Cardiac septum (tissue), 1 donor: ENCODE measurements at regions not wholly inside any gene's neighbourhood (a gene's known extent, or its start where the extent isn't known, plus 50 kb on each side); places are given as distances from the start of the nearest gene placed in this dataset.

Experiments used
- DNase-seq: peaks from one replicate; pipeline ENCODE4 v3.0.0-alpha.2; 2020; ENCODE audit warnings: low spot score
- intact Hi-C: fragments of 100-400 bp; cut with DNase I; formaldehyde crosslinking; loops from one replicate; pipeline ENCODE4 v1.14.0; 2022
- donor health status: DM: no; HTN: no; CAD: no.

- DNase-seq: no peak
Observed at GRCh38 chr12:19572920-19573558, 133.7 kb downstream of the AEBP2 start.

GRCh38 chr12:19573866-19574265 lies 134.6 kb downstream of the AEBP2 start:
- DNase-seq: no peak
- intact Hi-C loops: no loop called here

More at GRCh38 chr12:19572920-19573558, 133.7 kb downstream of the AEBP2 start:
- intact Hi-C loops: no loop called here

- no peak for DNase-seq
- intact Hi-C loops: no loop called here
Observed at GRCh38 chr12:19574601-19575000, 135.3 kb downstream of the AEBP2 start.

- intact Hi-C loops: no loop called here
- peak; percentile 81 for DNase-seq
Observed at GRCh38 chr12:19575337-19576243, 136.3 kb downstream of the AEBP2 start.

- intact Hi-C loops: no loop called here
- DNase-seq: no peak
Observed at GRCh38 chr12:19576506-19577280, 137.4 kb downstream of the AEBP2 start.

GRCh38 chr12:19577281-19577530 lies 137.9 kb downstream of the AEBP2 start:
- DNase-seq: no peak
- intact Hi-C loops: no loop called here

GRCh38 chr12:19584732-19585131 lies 145.4 kb downstream of the AEBP2 start:
- intact Hi-C loops: no loop called here
- no peak for DNase-seq

- intact Hi-C loops: no loop called here
- no peak for DNase-seq
Observed at GRCh38 chr12:19588951-19589350, 149.7 kb downstream of the AEBP2 start.

GRCh38 chr12:19591951-19592350 lies 152.7 kb downstream of the AEBP2 start:
- intact Hi-C loops: no loop called here
- no peak for DNase-seq

GRCh38 chr12:19596434-19597166 lies 157.3 kb downstream of the AEBP2 start:
- intact Hi-C loops: no loop called here
- DNase-seq: no peak

GRCh38 chr12:19597167-19598026 lies 158.1 kb downstream of the AEBP2 start:
- intact Hi-C loops: no loop called here
- no peak for DNase-seq

- intact Hi-C loops: no loop called here
- no peak for DNase-seq
Observed at GRCh38 chr12:19605720-19606119, 166.4 kb downstream of the AEBP2 start.

GRCh38 chr12:19608039-19608438 lies 168.7 kb downstream of the AEBP2 start:
- DNase-seq: no peak
- intact Hi-C loops: no loop called here

GRCh38 chr12:19613051-19613535 lies 173.8 kb downstream of the AEBP2 start:
- no peak for DNase-seq
- intact Hi-C loops: no loop called here

- no peak for DNase-seq
- intact Hi-C loops: no loop called here
Observed at GRCh38 chr12:19614601-19615383, 175.5 kb downstream of the AEBP2 start.

- intact Hi-C loops: no loop called here
- no peak for DNase-seq
Observed at GRCh38 chr12:19615384-19615725, 176.1 kb downstream of the AEBP2 start.

GRCh38 chr12:19616781-19617180 lies 177.5 kb downstream of the AEBP2 start:
- DNase-seq: no peak

GRCh38 chr12:19620222-19620621 lies 180.9 kb downstream of the AEBP2 start:
- intact Hi-C loops: no loop called here
- DNase-seq: no peak

More at GRCh38 chr12:19616781-19617180, 177.5 kb downstream of the AEBP2 start:
- intact Hi-C loops: no loop called here
